HG02642 (cell line): ENCODE measurements at regions not wholly inside any gene's neighbourhood (a gene's known extent, or its start where the extent isn't known, plus 50 kb on each side); places are given as distances from the start of the nearest gene placed in this dataset.
A peak's percentile ranks its signal among the peaks of the same experiment; 100 is the strongest.

Experiments
- ATAC-seq: cut with Tn5 transposase; IDR thresholded peaks from one replicate; pipeline ENCODE4 v1.9.1; 2021; ENCODE audit warnings: mild to moderate bottlenecking; ENCODE audit not compliant: unreplicated experiment, poor library complexity

- no peak for ATAC-seq
Measured at GRCh38 chr7:85737426-85737825, 550.6 kb upstream of the SEMA3D start.

GRCh38 chr7:85736085-85736484 lies 549.2 kb upstream of the SEMA3D start:
- no peak for ATAC-seq

- no peak for ATAC-seq
Measured at GRCh38 chr7:85734823-85735222, 548.0 kb upstream of the SEMA3D start.

- no peak for ATAC-seq
Measured at GRCh38 chr7:85733169-85733915, 546.5 kb upstream of the SEMA3D start.

GRCh38 chr7:85730012-85730411 lies 543.2 kb upstream of the SEMA3D start:
- no peak for ATAC-seq

- ATAC-seq: no peak
Measured at GRCh38 chr7:85725026-85725425, 538.2 kb upstream of the SEMA3D start.

GRCh38 chr7:85719981-85720953 lies 533.4 kb upstream of the SEMA3D start:
- ATAC-seq: no peak

GRCh38 chr7:85716353-85716752 lies 529.5 kb upstream of the SEMA3D start:
- no peak for ATAC-seq

GRCh38 chr7:85714951-85715350 lies 528.1 kb upstream of the SEMA3D start:
- no peak for ATAC-seq

GRCh38 chr7:85714043-85714578 lies 527.3 kb upstream of the SEMA3D start:
- ATAC-seq: peak; percentile 57

GRCh38 chr7:85713171-85713570 lies 526.3 kb upstream of the SEMA3D start:
- no peak for ATAC-seq

GRCh38 chr7:85711894-85712293 lies 525.0 kb upstream of the SEMA3D start:
- ATAC-seq: no peak

- ATAC-seq: no peak
Measured at GRCh38 chr7:85710960-85711359, 524.1 kb upstream of the SEMA3D start.

- no peak for ATAC-seq
Measured at GRCh38 chr7:85708221-85708620, 521.4 kb upstream of the SEMA3D start.

- ATAC-seq: no peak
Measured at GRCh38 chr7:85705076-85705475, 518.2 kb upstream of the SEMA3D start.

- ATAC-seq: no peak
Measured at GRCh38 chr7:85703251-85704010, 516.6 kb upstream of the SEMA3D start.

- no peak for ATAC-seq
Measured at GRCh38 chr7:85702348-85702747, 515.5 kb upstream of the SEMA3D start.

- no peak for ATAC-seq
Measured at GRCh38 chr7:85699482-85699881, 512.6 kb upstream of the SEMA3D start.

GRCh38 chr7:85695533-85695932 lies 508.7 kb upstream of the SEMA3D start:
- no peak for ATAC-seq

- no peak for ATAC-seq
Measured at GRCh38 chr7:85695041-85695440, 508.2 kb upstream of the SEMA3D start.
